H1 (cell line): ENCODE measurements at regions not wholly inside any gene's neighbourhood (a gene's known extent, or its start where the extent isn't known, plus 50 kb on each side); places are given as distances from the start of the nearest gene placed in this dataset.

ENCODE experiments used
- CTCF ChIA-PET: fragments of 300-600 bp; sonication (Branson Sonifier 250); formaldehyde crosslinking; loops from one replicate; lab custom pipeline; 2021; ENCODE audit not compliant: partially characterized antibody; lab: Charles Lee
- POLR2A ChIA-PET: fragments of 300-600 bp; sonication (Branson Sonifier 250); formaldehyde crosslinking; loops from one replicate; lab custom pipeline; 2021; ENCODE audit warnings: inconsistent platforms; ENCODE audit not compliant: partially characterized antibody; lab: Charles Lee
- DNase-seq, 2 experiments: peaks; one replicate each; pipeline versions ENCODE4 v3.0.0 to v3.0.0-alpha.2; 2010 to 2022; ENCODE audit warnings: low spot score in 2 of 2, low read depth in 1 of 2, mixed read lengths in 1 of 2
- FAIRE-seq: peaks from 2 replicates; lab custom pipeline; 2011; peaks lifted over from hg19 to GRCh38; lab: Jason Lieb, UNC
- H2AFZ ChIP-seq: 2 replicates; pipeline ENCODE4 v1.8.1; 2012; ENCODE audit warnings: low read length, inconsistent platforms
- H2AK5ac ChIP-seq: 2 replicates; pipeline ENCODE4 v1.6.1; 2013; ENCODE audit warnings: low read depth, low read length
- H2BK120ac ChIP-seq: replicated peaks from 2 replicates; pipeline ENCODE3; 2013; ENCODE audit warnings: low read depth, low read length, inconsistent platforms
- H2BK12ac ChIP-seq: 2 replicates; pipeline ENCODE4 v1.6.1; 2013; ENCODE audit warnings: low read depth, low read length
- H2BK15ac ChIP-seq: 2 replicates; pipeline ENCODE4 v1.6.1; 2013; ENCODE audit warnings: low read length
- H2BK20ac ChIP-seq: 2 replicates; pipeline ENCODE4 v1.6.1; 2013; ENCODE audit warnings: low read length
- H2BK5ac ChIP-seq: 2 replicates; pipeline ENCODE4 v1.6.1; 2013; ENCODE audit warnings: low read depth, low read length
- H3K14ac ChIP-seq: 2 replicates; pipeline ENCODE4 v1.6.1; 2013; ENCODE audit warnings: inconsistent platforms; ENCODE audit not compliant: insufficient read length
- H3K18ac ChIP-seq: 2 replicates; pipeline ENCODE4 v1.6.1; 2013; ENCODE audit warnings: low read length; ENCODE audit errors: extremely low read depth
- H3K23ac ChIP-seq: 2 replicates; pipeline ENCODE4 v1.6.1; 2013; ENCODE audit warnings: inconsistent platforms; ENCODE audit not compliant: insufficient read length
- H3K23me2 ChIP-seq: 2 replicates; pipeline ENCODE4 v1.6.1; 2013; ENCODE audit warnings: low read depth, low read length
- H3K27ac ChIP-seq: 2 replicates; pipeline ENCODE4 v1.6.1; 2011; ENCODE audit warnings: low read depth, low read length, inconsistent platforms
- H3K27me3 ChIP-seq, 4 experiments: replicated peaks in 1 of 4; 1 replicate in 1 of 4; 2 replicates in 3 of 4; pipeline versions ENCODE4 v1.6.1 to v1.8.1; 2011 to 2013; ENCODE audit warnings: low read length in 3 of 4, mild to moderate bottlenecking in 3 of 4, inconsistent platforms in 2 of 4, mixed read lengths in 2 of 4, moderate library complexity in 1 of 4; ENCODE audit not compliant: control insufficient read depth in 3 of 4, insufficient read depth in 3 of 4; ENCODE audit errors: extremely low read depth in 1 of 4
- H3K36me3 ChIP-seq, 4 experiments: 2 replicates each; pipeline versions ENCODE4 v1.6.1 to v1.8.1; 2011 to 2013; ENCODE audit warnings: mild to moderate bottlenecking in 4 of 4, low read length in 3 of 4, moderate library complexity in 2 of 4, control low read depth in 1 of 4, inconsistent platforms in 1 of 4; ENCODE audit not compliant: insufficient read depth in 4 of 4, control insufficient read depth in 2 of 4
- H3K4ac ChIP-seq: replicated peaks from 2 replicates; pipeline ENCODE3; 2013; ENCODE audit warnings: low read length, low read depth, mixed read lengths, inconsistent platforms; ENCODE audit not compliant: insufficient read length
- H3K4me1 ChIP-seq, 4 experiments: replicated peaks in 1 of 4; 1 replicate in 1 of 4; 2 replicates in 3 of 4; pipeline versions ENCODE4 v1.6.1 to v1.8.1; 2011 to 2013; ENCODE audit warnings: low read length in 3 of 4, inconsistent platforms in 2 of 4, mixed read lengths in 1 of 4; ENCODE audit not compliant: insufficient read depth in 4 of 4, control insufficient read depth in 3 of 4
- H3K4me2 ChIP-seq, 2 experiments: 2 replicates each; pipeline versions ENCODE4 v1.6.1 to v1.8.1; 2011 to 2013; ENCODE audit warnings: low read depth in 2 of 2, low read length in 2 of 2, control low read depth in 1 of 2, inconsistent platforms in 1 of 2, mild to moderate bottlenecking in 1 of 2; ENCODE audit not compliant: insufficient read depth in 1 of 2
- H3K4me3 ChIP-seq, 4 experiments: fragments of 200-600, 300-600 bp in 1 of 4; sonication (generic), shearing (Covaris generic), sonication (Bioruptor Twin) in 1 of 4; 2 replicates each; pipeline versions ENCODE4 v1.5.1 to v1.8.1; 2011 to 2016; ENCODE audit warnings: low read length in 4 of 4, low read depth in 3 of 4, control low read depth in 2 of 4, inconsistent platforms in 2 of 4, mild to moderate bottlenecking in 2 of 4, mixed read lengths in 1 of 4, moderate library complexity in 1 of 4; ENCODE audit not compliant: insufficient read depth in 2 of 4; ENCODE audit errors: extremely low read depth in 1 of 4
- H3K56ac ChIP-seq: replicated peaks from 2 replicates; pipeline ENCODE3; 2013; ENCODE audit warnings: low read depth, mild to moderate bottlenecking, mixed read lengths, low read length, inconsistent platforms; ENCODE audit not compliant: insufficient read length
- H3K79me1 ChIP-seq: 2 replicates; pipeline ENCODE4 v1.6.1; 2013; ENCODE audit warnings: low read depth, low read length, control low read depth
- H3K79me2 ChIP-seq, 2 experiments: 2 replicates each; pipeline versions ENCODE4 v1.6.1 to v1.8.1; 2012 to 2013; ENCODE audit warnings: low read length in 2 of 2, mild to moderate bottlenecking in 2 of 2, inconsistent platforms in 1 of 2; ENCODE audit not compliant: insufficient read depth in 2 of 2, control insufficient read depth in 1 of 2
- H3K9ac ChIP-seq, 4 experiments: replicated peaks in 1 of 4; 1 replicate in 1 of 4; 2 replicates in 3 of 4; pipeline versions ENCODE4 v1.6.1 to v1.8.1; 2011 to 2013; ENCODE audit warnings: low read depth in 3 of 4, low read length in 3 of 4, control low read depth in 2 of 4, mild to moderate bottlenecking in 2 of 4, moderate library complexity in 2 of 4, inconsistent platforms in 1 of 4; ENCODE audit errors: extremely low read depth in 1 of 4
- H3K9me3 ChIP-seq, 2 experiments: 2 replicates each; pipeline versions ENCODE4 v1.6.1 to v1.8.1; 2012 to 2013; ENCODE audit warnings: mild to moderate bottlenecking in 2 of 2, moderate library complexity in 2 of 2, control low read depth in 1 of 2, inconsistent platforms in 1 of 2, low read depth in 1 of 2, low read length in 1 of 2, mixed read lengths in 1 of 2; ENCODE audit not compliant: insufficient read depth in 2 of 2
- H4K20me1 ChIP-seq, 2 experiments: replicated peaks in 1 of 2; 2 replicates each; pipeline versions ENCODE3 to v1.8.1; 2011 to 2013; ENCODE audit warnings: inconsistent platforms in 2 of 2, low read length in 2 of 2, mild to moderate bottlenecking in 1 of 2; ENCODE audit not compliant: insufficient read depth in 2 of 2, control insufficient read depth in 1 of 2
- H4K5ac ChIP-seq: 2 replicates; pipeline ENCODE4 v1.6.1; 2013; ENCODE audit warnings: low read length, low read depth, mixed read lengths, inconsistent platforms; ENCODE audit not compliant: insufficient read length
- H4K8ac ChIP-seq: 2 replicates; pipeline ENCODE4 v1.8.0; 2013; ENCODE audit warnings: mild to moderate bottlenecking, moderate library complexity, low read length, inconsistent platforms; ENCODE audit not compliant: insufficient read depth; ENCODE audit errors: extremely low read depth
- H4K91ac ChIP-seq: replicated peaks from 2 replicates; pipeline ENCODE3; 2013; ENCODE audit warnings: low read length, mixed read lengths, inconsistent platforms; ENCODE audit not compliant: insufficient read length
- ASH2L ChIP-seq: fragments of 200-600, 300-600 bp; sonication (generic); IDR thresholded peaks from one replicate; pipeline ENCODE4 v1.7.1; 2017; ENCODE audit warnings: low read length
- CTCF ChIP-seq, 3 experiments: IDR thresholded peaks; 1 replicate in 2 of 3; 2 replicates in 1 of 3; pipeline versions ENCODE4 v1.5.1 to v1.6.1; 2011; ENCODE audit warnings: low read length in 3 of 3, mild to moderate bottlenecking in 3 of 3, inconsistent platforms in 2 of 3, low read depth in 1 of 3, moderate library complexity in 1 of 3; ENCODE audit not compliant: insufficient read depth in 1 of 3; ENCODE audit errors: control extremely low read depth in 1 of 3
- HDAC2 ChIP-seq, 2 experiments: fragments of 300-600 bp in 1 of 2; sonication (generic) in 1 of 2; IDR thresholded peaks; 2 replicates each; pipeline ENCODE4 v1.6.1; 2011 to 2012; ENCODE audit warnings: low read depth in 2 of 2, low read length in 2 of 2, mild to moderate bottlenecking in 2 of 2, moderate library complexity in 2 of 2, borderline replicate concordance in 1 of 2, inconsistent platforms in 1 of 2
- JUND ChIP-seq: IDR thresholded peaks from 2 replicates; pipeline ENCODE4 v1.6.1; 2011; ENCODE audit warnings: mild to moderate bottlenecking, improper control_type of control experiment, low read length
- MAFK ChIP-seq: IDR thresholded peaks from 2 replicates; pipeline ENCODE4 v1.6.1; 2012; ENCODE audit warnings: low read depth, mild to moderate bottlenecking, improper control_type of control experiment, low read length
- RNF2 ChIP-seq: fragments of 200-900, 300-1000 bp; sonication (generic); IDR thresholded peaks from 2 replicates; pipeline ENCODE4 v1.7.1; 2016; ENCODE audit warnings: borderline replicate concordance, low read depth, mild to moderate bottlenecking, antibody characterized with exemption, low read length; ENCODE audit not compliant: poor library complexity, severe bottlenecking; ENCODE audit errors: missing control alignments
- RXRA ChIP-seq: IDR thresholded peaks from 2 replicates; pipeline ENCODE4 v1.6.1; 2011; ENCODE audit warnings: low read depth, mild to moderate bottlenecking, low read length, moderate library complexity; ENCODE audit not compliant: insufficient read depth
- SIRT6 ChIP-seq: IDR thresholded peaks from one replicate; pipeline ENCODE4 v1.7.1; 2012; ENCODE audit warnings: low read length, inconsistent platforms
- TBP ChIP-seq: IDR thresholded peaks from 2 replicates; pipeline ENCODE4 v1.6.1; 2011; ENCODE audit warnings: low read depth, low read length, improper control_type of control experiment
- WGBS, 2 experiments: shearing (Covaris generic) in 1 of 2; methylation state at CpG; one replicate each; pipeline versions ENCODE4 v1.1.6 to v1.1.7; 2013 to 2015; ENCODE audit warnings: low lambda C conversion rate in 2 of 2, mixed read lengths in 2 of 2, inconsistent platforms in 1 of 2, low coverage in 1 of 2, missing lambda C conversion rate in 1 of 2; ENCODE audit not compliant: insufficient replicate concordance in 2 of 2, insufficient coverage in 1 of 2, insufficient read length in 1 of 2; ENCODE audit errors: extremely low coverage in 1 of 2, missing lambda C conversion rate in 1 of 2; 5-methylcytosine and 5-hydroxymethylcytosine counted together

- Histone ChIP-seq H3K9me3 (peaks cover 8 to 15% of the 10 kb centered on the region in 2 experiments; a peak in 3 of 4 replicates), H3K27ac (no peak overlapping the region), H3K23me2 (no peaks in the 10 kb centered on the region), H4K91ac (no peak overlapping the region), H2BK12ac (no peak overlapping the region), H3K14ac (no peak overlapping the region), H3K4ac (no peak overlapping the region), H3K79me2 (no peaks in the 10 kb centered on the region), H2BK20ac (no peak overlapping the region), H2AFZ (no peak overlapping the region), H2BK120ac (no peak overlapping the region), H3K18ac (no peak overlapping the region), H2BK15ac (no peak overlapping the region), H3K4me3 (no peak overlapping the region), H3K36me3 (no peaks in the 10 kb centered on the region), H3K56ac (no peak overlapping the region), H4K8ac (no peak overlapping the region), H4K20me1 (no peaks in the 10 kb centered on the region), H2AK5ac (no peak overlapping the region), H3K27me3 (no peaks in the 10 kb centered on the region; a peak in 1 of 7 replicates), H3K4me2 (no peak overlapping the region), H2BK5ac (no peak overlapping the region), H3K23ac (no peak overlapping the region), H3K9ac (no peak overlapping the region), H3K79me1 (no peaks in the 10 kb centered on the region), H4K5ac (no peak overlapping the region), H3K4me1 (no peaks in the 10 kb centered on the region)
- FAIRE-seq (no peak), DNase-seq (no peak)
- CTCF ChIA-PET: interaction anchor here (0.8 kb wide), 1 partner anchor 97 kb away, joined by 3 read pairs; no protein-coding TSS in a partner anchor
- POLR2A ChIA-PET: no interaction called here
- WGBS, 2 experiments: 68% methylated on average over 4 of the region's 4 CpGs; no CpG with 5 or more reads in 1 of the 2 experiments
- TF ChIP-seq CTCF (IDR thresholded peaks at IDR 0.05; ENCODE audit: control extremely low read depth in 1 of 3, insufficient read depth in 1 of 3, low read depth in 1 of 3, low read length in 3 of 3) (no peak), RNF2 (no peak), HDAC2 (IDR thresholded peaks at IDR 0.05; ENCODE audit: borderline replicate concordance in 1 of 2, low read depth in 2 of 2, low read length in 2 of 2) (no peak), SIRT6 (no peak), TBP (no peak), RXRA (no peak), ASH2L (no peak), JUND (no peak), MAFK (no peak)
Measured at GRCh38 chr1:165080253-165080896, 276.1 kb downstream of the LMX1A start.
